ENCODE measurements at regions not wholly inside any gene's neighbourhood (a gene's known extent, or its start where the extent isn't known, plus 50 kb on each side); places are given as distances from the start of the nearest gene placed in this dataset.
"Not testable (repeated sequence)": the region's sequence is repeated elsewhere in the genome, so short reads cannot be mapped to it uniquely, and the experiment has no call there.

DNA sequence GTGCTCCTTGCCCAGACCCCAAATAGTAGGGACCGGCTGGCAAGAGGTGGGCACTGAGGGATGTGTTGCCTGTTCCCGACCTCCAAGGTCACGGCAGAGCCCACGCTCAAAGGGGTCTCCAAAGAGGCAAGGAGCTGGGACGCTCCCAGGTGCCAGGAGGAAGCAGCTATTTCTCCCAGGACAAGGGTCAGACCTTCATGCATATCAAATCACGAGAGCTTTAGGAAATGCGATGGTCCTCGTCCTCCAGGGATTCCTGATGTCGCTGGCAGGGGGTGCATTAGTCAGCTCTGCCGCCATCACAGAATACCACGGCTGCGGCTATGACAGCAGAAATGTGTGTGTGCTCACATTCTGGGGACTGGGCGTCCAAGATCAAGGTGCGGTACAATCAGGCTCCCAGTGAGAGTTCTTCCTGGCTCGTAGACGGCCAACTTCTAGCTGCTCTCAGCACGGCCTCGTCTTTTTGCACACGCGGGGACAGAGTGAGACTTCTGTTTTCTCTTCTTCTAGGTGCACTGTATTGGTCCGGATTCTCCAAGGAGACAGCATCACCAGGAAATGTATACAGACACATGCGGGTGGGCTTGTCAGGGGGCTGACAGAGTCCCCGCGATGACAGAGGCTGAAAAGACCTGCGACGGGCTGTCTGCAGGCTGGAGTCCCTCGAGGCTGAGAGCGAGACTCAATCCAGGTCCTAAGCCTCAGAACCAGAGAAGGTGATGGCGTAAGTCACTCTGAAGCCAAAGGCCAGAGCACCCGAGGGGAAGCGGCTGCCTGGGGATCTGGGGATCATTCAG lies 81.6 kb downstream of the SHANK2 start:
- TF ChIP-seq CTCF (IDR thresholded peaks at IDR 0.05; ENCODE audit: borderline replicate concordance, control extremely low read depth, extremely low read depth, insufficient read depth, missing control alignments), result no peak
- in situ Hi-C loops (cut with MboI; ENCODE audit: low sequenced_read_pairs, unreplicated experiment), result no loop called here
- no peak for DNase-seq (ENCODE audit: low spot score)

GRCh38 chr11:71169313-71169712 lies 83.1 kb downstream of the SHANK2 start:
- in situ Hi-C loops (cut with MboI; ENCODE audit: low sequenced_read_pairs, unreplicated experiment), result no loop called here
- no peak for DNase-seq (ENCODE audit: low spot score)
- TF ChIP-seq CTCF (IDR thresholded peaks at IDR 0.05; ENCODE audit: borderline replicate concordance, control extremely low read depth, extremely low read depth, insufficient read depth, missing control alignments), result no peak

- in situ Hi-C loops (cut with MboI; ENCODE audit: low sequenced_read_pairs, unreplicated experiment); DNase-seq (ENCODE audit: low spot score): not testable (repeated sequence)
Observed at GRCh38 chr11:71167814-71168213, 84.6 kb downstream of the SHANK2 start.

GRCh38 chr11:71165771-71166170 lies 86.6 kb downstream of the SHANK2 start:
- in situ Hi-C loops (cut with MboI; ENCODE audit: low sequenced_read_pairs, unreplicated experiment), result no loop called here
- DNase-seq (ENCODE audit: low spot score), result no peak
- TF ChIP-seq CTCF (IDR thresholded peaks at IDR 0.05; ENCODE audit: borderline replicate concordance, control extremely low read depth, extremely low read depth, insufficient read depth, missing control alignments), result no peak

- no peak for TF ChIP-seq CTCF (IDR thresholded peaks at IDR 0.05; ENCODE audit: borderline replicate concordance, control extremely low read depth, extremely low read depth, insufficient read depth, missing control alignments)
- in situ Hi-C loops (cut with MboI; ENCODE audit: low sequenced_read_pairs, unreplicated experiment), result no loop called here
- DNase-seq (ENCODE audit: low spot score), result no peak
Observed at GRCh38 chr11:71164621-71165020, 87.8 kb downstream of the SHANK2 start.

- no peak for TF ChIP-seq CTCF (IDR thresholded peaks at IDR 0.05; ENCODE audit: borderline replicate concordance, control extremely low read depth, extremely low read depth, insufficient read depth, missing control alignments)
- no peak for DNase-seq (ENCODE audit: low spot score)
- in situ Hi-C loops (cut with MboI; ENCODE audit: low sequenced_read_pairs, unreplicated experiment), result no loop called here
Observed at GRCh38 chr11:71164186-71164585, 88.2 kb downstream of the SHANK2 start.

GRCh38 chr11:71163371-71163770 lies 89.0 kb downstream of the SHANK2 start:
- in situ Hi-C loops (cut with MboI; ENCODE audit: low sequenced_read_pairs, unreplicated experiment), result no loop called here
- no peak for TF ChIP-seq CTCF (IDR thresholded peaks at IDR 0.05; ENCODE audit: borderline replicate concordance, control extremely low read depth, extremely low read depth, insufficient read depth, missing control alignments)
- DNase-seq (ENCODE audit: low spot score), result no peak
